WTC11 (cell line): ENCODE measurements at regions not wholly inside any gene's neighbourhood (a gene's known extent, or its start where the extent isn't known, plus 50 kb on each side); places are given as distances from the start of the nearest gene placed in this dataset.

ENCODE experiments used
- ATAC-seq: fragments of 200-7000 bp; cut with Tn5 transposase; 2 replicates; pipeline ENCODE4 v1.10.0; 2021; ENCODE audit warnings: mild to moderate bottlenecking, moderate library complexity
- CTCF ChIA-PET: fragments of 300-600 bp; sonication (Branson Sonifier 250); formaldehyde crosslinking; loops from one replicate; lab custom pipeline; 2021; ENCODE audit warnings: antibody characterized with exemption; lab: Charles Lee
- POLR2A ChIA-PET: fragments of 350-600 bp; sonication (Branson Sonifier 250); formaldehyde crosslinking; loops from one replicate; lab custom pipeline; 2021; ENCODE audit warnings: antibody characterized with exemption; lab: Charles Lee
- DNase-seq: peaks from one replicate; pipeline ENCODE4 v3.0.0; 2021; ENCODE audit warnings: low spot score
- H3K27ac Mint-ChIP-seq: 2 replicates; pipeline ENCODE4 v1.8.0; 2021; ENCODE audit warnings: mixed read lengths
- H3K27me3 Mint-ChIP-seq: 2 replicates; pipeline ENCODE4 v1.8.0; 2021; ENCODE audit warnings: low read depth, mild to moderate bottlenecking, moderate library complexity, mixed read lengths
- H3K36me3 Mint-ChIP-seq: 2 replicates; pipeline ENCODE4 v1.8.0; 2021; ENCODE audit warnings: mixed read lengths
- H3K4me1 Mint-ChIP-seq: 2 replicates; pipeline ENCODE4 v1.8.0; 2022; ENCODE audit warnings: mixed read lengths
- H3K4me3 Mint-ChIP-seq: 2 replicates; pipeline ENCODE4 v1.8.0; 2021; ENCODE audit warnings: mild to moderate bottlenecking, moderate library complexity, mixed read lengths
- H3K9me3 Mint-ChIP-seq: 2 replicates; pipeline ENCODE4 v1.8.0; 2021; ENCODE audit warnings: mixed read lengths
- ARID4B ChIP-seq: sonication (generic); formaldehyde crosslinking; IDR thresholded peaks from 2 replicates; pipeline ENCODE4 v1.8.0; 2023; ENCODE audit warnings: missing genetic modification reagents, mild to moderate bottlenecking, borderline replicate concordance
- E2F4 ChIP-seq: sonication (generic); formaldehyde crosslinking; IDR thresholded peaks from 2 replicates; pipeline ENCODE4 v1.8.1; 2022; ENCODE audit warnings: low read depth, mild to moderate bottlenecking, moderate library complexity, missing genetic modification reagents, borderline replicate concordance
- ELF4 ChIP-seq: sonication (generic); formaldehyde crosslinking; IDR thresholded peaks from 2 replicates; pipeline ENCODE4 v1.8.1; 2022; ENCODE audit warnings: low read depth, mild to moderate bottlenecking, moderate library complexity, missing genetic modification reagents
- ERG ChIP-seq: fragments of 250-450 bp; sonication (Bioruptor Pico); IDR thresholded peaks from 2 replicates; pipeline ENCODE4 v1.8.0; 2021; ENCODE audit warnings: mild to moderate bottlenecking
- ETV6 ChIP-seq: sonication (generic); formaldehyde crosslinking; IDR thresholded peaks from 2 replicates; pipeline ENCODE4 v1.8.1; 2022; ENCODE audit warnings: mild to moderate bottlenecking, missing genetic modification reagents
- GABPB1 ChIP-seq: sonication (generic); formaldehyde crosslinking; IDR thresholded peaks from 2 replicates; pipeline ENCODE4 v1.8.1; 2023; ENCODE audit warnings: mild to moderate bottlenecking, missing genetic modification reagents
- HMGA2 ChIP-seq: fragments of 250-450 bp; sonication (Bioruptor Pico); IDR thresholded peaks from 2 replicates; pipeline ENCODE4 v1.4.0; 2021; ENCODE audit warnings: mild to moderate bottlenecking, moderate library complexity
- IRF1 ChIP-seq: sonication (generic); formaldehyde crosslinking; IDR thresholded peaks from 2 replicates; pipeline ENCODE4 v1.8.0; 2023; ENCODE audit warnings: missing genetic modification reagents
- IRF2 ChIP-seq: sonication (generic); formaldehyde crosslinking; IDR thresholded peaks from 2 replicates; pipeline ENCODE4 v1.8.0; 2022; ENCODE audit warnings: low read depth, missing genetic modification reagents, borderline replicate concordance
- KAT7 ChIP-seq: sonication (generic); formaldehyde crosslinking; IDR thresholded peaks from 2 replicates; pipeline ENCODE4 v1.8.1; 2023; ENCODE audit warnings: missing genetic modification reagents, mild to moderate bottlenecking, borderline replicate concordance
- PRDM15 ChIP-seq: sonication (generic); formaldehyde crosslinking; IDR thresholded peaks from 2 replicates; pipeline ENCODE4 v1.8.0; 2022; ENCODE audit warnings: missing genetic modification reagents
- PRRX2 ChIP-seq: fragments of 250-450 bp; sonication (Bioruptor Pico); IDR thresholded peaks from 2 replicates; pipeline ENCODE4 v1.8.0; 2021; ENCODE audit warnings: mild to moderate bottlenecking
- STAT6 ChIP-seq: sonication (generic); formaldehyde crosslinking; conservative IDR thresholded peaks from 2 replicates; pipeline ENCODE4 v1.8.1; 2023; ENCODE audit warnings: mild to moderate bottlenecking, low read depth, missing genetic modification reagents, moderate library complexity
- TCF7 ChIP-seq: sonication (generic); formaldehyde crosslinking; IDR thresholded peaks from 2 replicates; pipeline ENCODE4 v1.8.0; 2022; ENCODE audit warnings: mild to moderate bottlenecking, low read depth, missing genetic modification reagents, moderate library complexity
- TEAD1 ChIP-seq: sonication (generic); formaldehyde crosslinking; IDR thresholded peaks from 2 replicates; pipeline ENCODE4 v1.8.0; 2022; ENCODE audit warnings: mild to moderate bottlenecking, missing genetic modification reagents
- USF1 ChIP-seq: sonication (generic); formaldehyde crosslinking; IDR thresholded peaks from 2 replicates; pipeline ENCODE4 v1.8.0; 2022; ENCODE audit warnings: mild to moderate bottlenecking, missing genetic modification reagents
- ZBTB21 ChIP-seq: sonication (generic); formaldehyde crosslinking; IDR thresholded peaks from 2 replicates; pipeline ENCODE4 v1.8.1; 2023; ENCODE audit warnings: mild to moderate bottlenecking, missing genetic modification reagents, borderline replicate concordance
- ZMAT4 ChIP-seq: fragments of 250-450 bp; sonication (Bioruptor Pico); IDR thresholded peaks from 2 replicates; pipeline ENCODE4 v1.9.0; 2021; ENCODE audit warnings: mild to moderate bottlenecking
- ZNF219 ChIP-seq: sonication (generic); formaldehyde crosslinking; IDR thresholded peaks from 2 replicates; pipeline ENCODE4 v1.8.0; 2023; ENCODE audit warnings: missing genetic modification reagents, mild to moderate bottlenecking, borderline replicate concordance

GRCh38 chr4:152258391-152258790 lies 277.5 kb downstream of the FBXW7 start (continued):
- TF ChIP-seq GABPB1 (CRISPR knock-in tag), result no peak
- no peak for TF ChIP-seq E2F4 (CRISPR knock-in tag)
- TF ChIP-seq TCF7 (CRISPR knock-in tag), result no peak
- no peak for TF ChIP-seq ELF4
- TF ChIP-seq PRRX2 (CRISPR knock-in tag), result no peak
- TF ChIP-seq STAT6 (CRISPR knock-in tag), result no peak

- H3K9me3 Mint-ChIP-seq, result peaks cover 39% of the 10 kb centered on the region
- POLR2A ChIA-PET, result no interaction called here
- peaks cover 15% of the 10 kb centered on the region for H3K36me3 Mint-ChIP-seq
- ATAC-seq (peak; percentile 36), DNase-seq (no peak)
- H3K27me3 Mint-ChIP-seq, result no peaks in the 10 kb centered on the region; the same call in 1 of the 2 replicates
- CTCF ChIA-PET, result no interaction called here
- no peak overlapping the region for H3K4me3 Mint-ChIP-seq
- H3K4me1 Mint-ChIP-seq, result peaks cover 4% of the 10 kb centered on the region
- no peak overlapping the region for H3K27ac Mint-ChIP-seq
- no peak for TF ChIP-seq ZBTB21 (CRISPR knock-in tag)
- TF ChIP-seq TCF7 (CRISPR knock-in tag), result no peak
- no peak for TF ChIP-seq HMGA2
- no peak for TF ChIP-seq ZMAT4 (CRISPR knock-in tag)
- no peak for TF ChIP-seq ETV6 (CRISPR knock-in tag)
- TF ChIP-seq IRF1 (CRISPR knock-in tag), result no peak
- TF ChIP-seq E2F4 (CRISPR knock-in tag), result no peak
- TF ChIP-seq TEAD1, result no peak
- TF ChIP-seq ARID4B, result no peak
- no peak for TF ChIP-seq USF1
- no peak for TF ChIP-seq ZNF219 (CRISPR knock-in tag)
- no peak for TF ChIP-seq IRF2
- TF ChIP-seq ERG, result no peak
- TF ChIP-seq PRDM15, result no peak
- no peak for TF ChIP-seq KAT7 (CRISPR knock-in tag)
Measured at GRCh38 chr4:152257601-152258066, 278.3 kb downstream of the FBXW7 start.
